Esophagus muscularis mucosa (tissue), 4 donors: ENCODE measurements at regions not wholly inside any gene's neighbourhood (a gene's known extent, or its start where the extent isn't known, plus 50 kb on each side); places are given as distances from the start of the nearest gene placed in this dataset.

Source experiments
- EP300 ChIP-seq: sonication (generic); formaldehyde crosslinking; IDR thresholded peaks from one replicate; pipeline ENCODE4 v1.6.1; 2017; ENCODE audit warnings: antibody characterized with exemption
- POLR2A ChIP-seq: fragments of 450-650 bp; IDR thresholded peaks from one replicate; pipeline ENCODE4 v1.6.1; 2017; ENCODE audit warnings: antibody characterized with exemption, moderate library complexity, mild to moderate bottlenecking, low read depth
- POLR2AphosphoS5 ChIP-seq, 2 donors: sonication (generic); formaldehyde crosslinking; IDR thresholded peaks; one replicate each; pipeline ENCODE4 v1.6.1; 2017; ENCODE audit warnings: antibody characterized with exemption in 2 of 2
- TF ChIP-seq, protein P1 (sequence below), 3 experiments: fragments of 200-600 bp in 2 of 3; fragments of 450-650 bp in 1 of 3; sonication (generic) in 2 of 3; IDR thresholded peaks; one replicate each; pipeline ENCODE4 v1.5.1; 2017 to 2019; ENCODE audit warnings: antibody characterized with exemption in 3 of 3, mild to moderate bottlenecking in 2 of 3, moderate library complexity in 1 of 3

DNA sequence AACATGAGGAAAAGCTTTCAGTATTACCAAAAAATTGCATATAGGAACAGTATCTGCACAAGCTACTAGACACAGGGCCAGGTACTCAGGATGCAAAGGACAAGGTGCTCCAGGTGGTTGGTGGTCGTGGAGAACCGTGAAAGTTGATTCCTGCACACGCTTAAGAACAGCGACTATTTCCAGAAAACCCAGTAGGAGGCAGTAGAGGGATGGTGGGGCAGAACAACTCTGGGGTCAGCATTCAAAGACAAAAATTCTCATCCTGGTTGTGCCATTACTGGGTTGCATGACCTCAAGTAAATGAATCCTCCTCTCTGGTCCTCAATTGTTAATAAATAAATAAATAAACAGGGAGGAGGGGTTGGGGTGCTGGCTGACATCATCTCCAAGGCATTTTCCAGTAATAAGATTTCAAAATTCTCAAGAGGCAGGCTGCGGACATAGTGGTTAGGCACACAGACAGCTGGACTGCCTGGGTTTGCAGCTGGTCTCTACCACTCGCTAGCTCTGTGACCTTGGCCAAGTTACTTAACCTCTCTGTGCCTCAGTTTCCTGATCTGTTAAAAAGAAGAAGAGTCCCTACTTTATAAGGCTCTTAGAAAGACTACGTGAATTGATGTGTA, 89.6 kb downstream of the ISX start:
- TF ChIP-seq, protein P1, sequence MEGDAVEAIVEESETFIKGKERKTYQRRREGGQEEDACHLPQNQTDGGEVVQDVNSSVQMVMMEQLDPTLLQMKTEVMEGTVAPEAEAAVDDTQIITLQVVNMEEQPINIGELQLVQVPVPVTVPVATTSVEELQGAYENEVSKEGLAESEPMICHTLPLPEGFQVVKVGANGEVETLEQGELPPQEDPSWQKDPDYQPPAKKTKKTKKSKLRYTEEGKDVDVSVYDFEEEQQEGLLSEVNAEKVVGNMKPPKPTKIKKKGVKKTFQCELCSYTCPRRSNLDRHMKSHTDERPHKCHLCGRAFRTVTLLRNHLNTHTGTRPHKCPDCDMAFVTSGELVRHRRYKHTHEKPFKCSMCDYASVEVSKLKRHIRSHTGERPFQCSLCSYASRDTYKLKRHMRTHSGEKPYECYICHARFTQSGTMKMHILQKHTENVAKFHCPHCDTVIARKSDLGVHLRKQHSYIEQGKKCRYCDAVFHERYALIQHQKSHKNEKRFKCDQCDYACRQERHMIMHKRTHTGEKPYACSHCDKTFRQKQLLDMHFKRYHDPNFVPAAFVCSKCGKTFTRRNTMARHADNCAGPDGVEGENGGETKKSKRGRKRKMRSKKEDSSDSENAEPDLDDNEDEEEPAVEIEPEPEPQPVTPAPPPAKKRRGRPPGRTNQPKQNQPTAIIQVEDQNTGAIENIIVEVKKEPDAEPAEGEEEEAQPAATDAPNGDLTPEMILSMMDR (IDR thresholded peaks at IDR 0.05), result no peak
- TF ChIP-seq POLR2A, result no peak
- TF ChIP-seq POLR2AphosphoS5 (IDR thresholded peaks at IDR 0.05), result no peak
- no peak for TF ChIP-seq EP300
